OCI-LY1 (cell line): ENCODE measurements at regions not wholly inside any gene's neighbourhood (a gene's known extent, or its start where the extent isn't known, plus 50 kb on each side); places are given as distances from the start of the nearest gene placed in this dataset.

Source experiments
- H2AFZ ChIP-seq: fragments of 200-600 bp; sonication (generic), shearing (Covaris generic); 2 replicates; pipeline ENCODE4 v1.6.0; 2014; ENCODE audit warnings: antibody characterized with exemption, mild to moderate bottlenecking, low read length
- H3F3A ChIP-seq: fragments of 200-600 bp; sonication (generic), shearing (Covaris generic); 2 replicates; pipeline ENCODE4 v1.6.0; 2014; ENCODE audit warnings: mild to moderate bottlenecking, antibody characterized with exemption, low read length, moderate library complexity; ENCODE audit not compliant: insufficient read depth
- H3K27ac ChIP-seq: fragments of 200-600 bp; sonication (generic); 2 replicates; pipeline ENCODE4 v1.5.1; 2014; ENCODE audit warnings: low read length, mixed run types, mild to moderate bottlenecking, low read depth; ENCODE audit not compliant: poor library complexity, severe bottlenecking
- H3K27me3 ChIP-seq: fragments of 200-600 bp; sonication (generic); 2 replicates; pipeline ENCODE4 v1.6.0; 2014; ENCODE audit warnings: antibody characterized with exemption, mild to moderate bottlenecking, low read length, moderate library complexity; ENCODE audit not compliant: insufficient read depth
- H3K36me3 ChIP-seq: fragments of 200-600 bp; sonication (generic); 2 replicates; pipeline ENCODE4 v1.6.1; 2014; ENCODE audit warnings: mild to moderate bottlenecking, antibody characterized with exemption, low read length, moderate library complexity, mixed read lengths; ENCODE audit not compliant: insufficient read depth
- H3K4me1 ChIP-seq: fragments of 200-600 bp; sonication (generic); 2 replicates; pipeline ENCODE4 v1.5.1; 2014; ENCODE audit warnings: mild to moderate bottlenecking, low read length, moderate library complexity; ENCODE audit not compliant: insufficient read depth, severe bottlenecking
- H3K4me2 ChIP-seq: fragments of 200-600 bp; sonication (generic), shearing (Covaris generic); 2 replicates; pipeline ENCODE4 v1.6.1; 2014; ENCODE audit warnings: low read length
- H3K4me3 ChIP-seq: fragments of 200-600 bp; sonication (generic); 2 replicates; pipeline ENCODE4 v1.5.1; 2014; ENCODE audit warnings: low read length, low read depth, mild to moderate bottlenecking, mixed read lengths; ENCODE audit not compliant: poor library complexity, severe bottlenecking
- H3K79me2 ChIP-seq: fragments of 200-600 bp; shearing (Covaris generic); 2 replicates; pipeline ENCODE4 v1.6.1; 2016; ENCODE audit warnings: mixed run types, low read length, mixed read lengths; ENCODE audit not compliant: insufficient read depth
- H3K9ac ChIP-seq: fragments of 200-600 bp; sonication (generic), shearing (Covaris generic); 2 replicates; pipeline ENCODE4 v1.6.1; 2014; ENCODE audit warnings: mild to moderate bottlenecking, low read length, mixed read lengths
- H3K9me2 ChIP-seq: fragments of 200-600 bp; sonication (generic), shearing (Covaris generic); 2 replicates; pipeline ENCODE4 v1.6.1; 2014; ENCODE audit warnings: low read depth, mild to moderate bottlenecking, low read length, mixed read lengths
- H3K9me3 ChIP-seq: fragments of 200-600 bp; shearing (Covaris generic); 2 replicates; pipeline ENCODE4 v1.6.1; 2014; ENCODE audit warnings: low read length, mixed read lengths
- H4K20me1 ChIP-seq: fragments of 200-600 bp; sonication (generic), shearing (Covaris generic); 2 replicates; pipeline ENCODE4 v1.6.0; 2016; ENCODE audit warnings: mild to moderate bottlenecking, low read length; ENCODE audit not compliant: insufficient read depth
- EZH2 ChIP-seq: fragments of 200-600 bp; sonication (generic), shearing (Covaris generic); IDR thresholded peaks from 2 replicates; pipeline ENCODE4 v1.8.0; 2017; ENCODE audit warnings: borderline replicate concordance, mixed run types, mild to moderate bottlenecking, antibody characterized with exemption, low read length, moderate library complexity, mixed read lengths
- TF ChIP-seq, protein P1 (sequence below): fragments of 200-600 bp; sonication (generic), shearing (Covaris generic); IDR thresholded peaks from 2 replicates; pipeline ENCODE4 v1.5.1; 2017; ENCODE audit warnings: mild to moderate bottlenecking, antibody characterized with exemption, low read length, moderate library complexity, mixed read lengths

- no peaks in the 10 kb centered on the region for H3K9me2 ChIP-seq
- TF ChIP-seq, protein P1, sequence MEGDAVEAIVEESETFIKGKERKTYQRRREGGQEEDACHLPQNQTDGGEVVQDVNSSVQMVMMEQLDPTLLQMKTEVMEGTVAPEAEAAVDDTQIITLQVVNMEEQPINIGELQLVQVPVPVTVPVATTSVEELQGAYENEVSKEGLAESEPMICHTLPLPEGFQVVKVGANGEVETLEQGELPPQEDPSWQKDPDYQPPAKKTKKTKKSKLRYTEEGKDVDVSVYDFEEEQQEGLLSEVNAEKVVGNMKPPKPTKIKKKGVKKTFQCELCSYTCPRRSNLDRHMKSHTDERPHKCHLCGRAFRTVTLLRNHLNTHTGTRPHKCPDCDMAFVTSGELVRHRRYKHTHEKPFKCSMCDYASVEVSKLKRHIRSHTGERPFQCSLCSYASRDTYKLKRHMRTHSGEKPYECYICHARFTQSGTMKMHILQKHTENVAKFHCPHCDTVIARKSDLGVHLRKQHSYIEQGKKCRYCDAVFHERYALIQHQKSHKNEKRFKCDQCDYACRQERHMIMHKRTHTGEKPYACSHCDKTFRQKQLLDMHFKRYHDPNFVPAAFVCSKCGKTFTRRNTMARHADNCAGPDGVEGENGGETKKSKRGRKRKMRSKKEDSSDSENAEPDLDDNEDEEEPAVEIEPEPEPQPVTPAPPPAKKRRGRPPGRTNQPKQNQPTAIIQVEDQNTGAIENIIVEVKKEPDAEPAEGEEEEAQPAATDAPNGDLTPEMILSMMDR = no peak
- TF ChIP-seq EZH2 = no peak
Observed at GRCh38 chr6:163985710-163986109, 571.2 kb downstream of the QKI start.

DNA sequence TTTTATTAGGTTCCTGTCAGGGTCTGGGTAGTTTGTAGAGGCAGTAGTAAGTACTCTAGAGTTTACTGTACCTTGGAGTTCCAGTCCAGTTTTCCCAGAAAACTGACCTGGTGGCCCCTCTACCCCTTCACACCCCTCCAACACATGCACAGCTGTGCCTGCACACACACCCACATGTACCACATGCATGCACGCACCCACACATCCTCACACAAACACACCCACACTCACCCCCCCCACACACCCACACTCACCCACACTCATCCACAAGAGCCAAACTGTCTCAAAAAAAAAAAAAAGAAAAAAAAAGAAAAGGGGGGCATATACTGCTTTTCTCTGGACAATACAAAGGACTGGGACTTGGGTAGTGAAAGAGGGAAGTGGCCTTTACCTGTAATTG is 570.5 kb downstream of the QKI start:
- H3K4me2 ChIP-seq = no peak overlapping the region
- no peak overlapping the region for H3K9ac ChIP-seq
- H3K9me2 ChIP-seq = no peaks in the 10 kb centered on the region
- H3K4me1 ChIP-seq = no peaks in the 10 kb centered on the region
- no peaks in the 10 kb centered on the region for H3F3A ChIP-seq
- TF ChIP-seq EZH2 = no peak
- TF ChIP-seq, protein P1 = no peak
- no peaks in the 10 kb centered on the region for H3K79me2 ChIP-seq
- H3K27ac ChIP-seq = no peak overlapping the region
- H3K27me3 ChIP-seq = no peaks in the 10 kb centered on the region
- no peaks in the 10 kb centered on the region for H3K9me3 ChIP-seq
- H2AFZ ChIP-seq = no peak overlapping the region
- no peaks in the 10 kb centered on the region for H4K20me1 ChIP-seq
- no peaks in the 10 kb centered on the region for H3K36me3 ChIP-seq
- no peak overlapping the region for H3K4me3 ChIP-seq

More at GRCh38 chr6:163985710-163986109, 571.2 kb downstream of the QKI start:
- Histone ChIP-seq H4K20me1 (no peaks in the 10 kb centered on the region), H3K9ac (no peak overlapping the region), H3K4me1 (no peaks in the 10 kb centered on the region), H3K36me3 (no peaks in the 10 kb centered on the region), H3F3A (no peaks in the 10 kb centered on the region), H3K27me3 (no peaks in the 10 kb centered on the region), H3K4me3 (no peak overlapping the region), H3K4me2 (no peak overlapping the region), H3K27ac (no peak overlapping the region), H3K79me2 (no peaks in the 10 kb centered on the region), H2AFZ (no peak overlapping the region), H3K9me3 (no peaks in the 10 kb centered on the region)

DNA sequence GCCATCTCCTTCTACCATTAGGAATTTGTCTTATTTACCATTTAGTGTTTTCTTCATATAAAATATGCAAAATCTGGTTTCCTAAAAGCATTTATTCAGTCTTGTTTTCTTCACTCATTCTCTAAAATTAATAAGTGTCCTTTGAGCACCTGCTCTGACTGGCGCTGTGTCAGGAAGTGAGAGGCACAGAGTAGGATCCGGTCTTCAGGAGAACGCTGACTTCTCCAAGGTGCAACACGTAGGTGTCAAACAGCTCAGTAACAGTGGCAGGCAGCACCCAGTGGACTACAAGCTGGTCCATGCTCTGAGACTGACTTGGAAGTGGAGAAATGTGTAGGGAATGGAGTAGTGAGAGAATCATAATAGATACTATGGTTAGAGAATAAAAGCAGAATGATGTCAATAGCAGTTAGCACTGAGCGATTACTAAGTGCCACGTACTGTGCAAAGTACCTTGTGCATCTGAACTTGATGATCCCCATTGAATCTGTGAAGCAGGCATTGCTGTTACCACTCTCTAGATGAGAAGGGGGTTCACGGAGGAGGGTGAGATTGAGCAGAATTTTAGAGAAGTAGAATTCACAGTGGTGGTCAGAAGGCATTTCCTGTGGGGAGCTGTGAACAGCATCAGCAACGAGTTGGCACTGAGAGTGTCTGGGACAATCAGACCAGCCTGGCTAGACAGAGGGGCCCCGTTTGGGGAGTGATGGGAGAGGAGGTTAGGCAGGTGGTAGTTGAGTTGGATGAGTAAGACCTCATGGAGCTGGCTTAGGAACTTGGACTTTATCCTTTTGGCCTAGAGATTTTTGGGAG is 569.8 kb downstream of the QKI start:
- H4K20me1 ChIP-seq = no peaks in the 10 kb centered on the region
- H3K9me2 ChIP-seq = no peaks in the 10 kb centered on the region
- no peak for TF ChIP-seq EZH2
- TF ChIP-seq, protein P1 = no peak
- H3K27ac ChIP-seq = no peak overlapping the region
- H3K79me2 ChIP-seq = no peaks in the 10 kb centered on the region
- H3K4me3 ChIP-seq = no peak overlapping the region
- H3K9ac ChIP-seq = no peak overlapping the region
- no peaks in the 10 kb centered on the region for H3K27me3 ChIP-seq
- no peaks in the 10 kb centered on the region for H3F3A ChIP-seq
- H3K36me3 ChIP-seq = no peaks in the 10 kb centered on the region
- H2AFZ ChIP-seq = no peak overlapping the region
- no peaks in the 10 kb centered on the region for H3K4me1 ChIP-seq
- H3K9me3 ChIP-seq = no peaks in the 10 kb centered on the region
- no peak overlapping the region for H3K4me2 ChIP-seq
